Endothelial cell of umbilical vein (primary cell): ENCODE measurements at regions not wholly inside any gene's neighbourhood (a gene's known extent, or its start where the extent isn't known, plus 50 kb on each side); places are given as distances from the start of the nearest gene placed in this dataset.

Experiments
- BruUV-seq: library from RNA; stranded (reverse); fragments of 400-500 nt; replicated peaks from 2 replicates; lab custom pipeline; 2021; lab: Mats Ljungman, UMichigan
- CTCF ChIA-PET: fragments of 300-600, 350-600 bp; sonication (Branson Sonifier 250); formaldehyde crosslinking; loops from one replicate; lab custom pipeline; 2021; ENCODE audit warnings: antibody characterized with exemption, inconsistent platforms; lab: Charles Lee
- POLR2A ChIA-PET: fragments of 300-600, 350-600 bp; sonication (Branson Sonifier 250); formaldehyde crosslinking; loops from one replicate; lab custom pipeline; 2021; ENCODE audit warnings: antibody characterized with exemption, inconsistent platforms; lab: Charles Lee
- DNase-seq: peaks from one replicate; pipeline ENCODE4 v3.0.0-alpha.2; 2011; ENCODE audit warnings: low read depth, low spot score
- FAIRE-seq: peaks from 2 replicates; lab custom pipeline; 2011; peaks lifted over from hg19 to GRCh38; lab: Jason Lieb, UNC
- H2AFZ ChIP-seq: 2 replicates; pipeline ENCODE4 v1.6.0; 2012; ENCODE audit warnings: low read depth, low read length, control low read depth, inconsistent platforms
- H3K27ac ChIP-seq: 2 replicates; pipeline ENCODE4 v1.5.1; 2011; ENCODE audit warnings: low read depth, mild to moderate bottlenecking, control low read depth, low read length, moderate library complexity; ENCODE audit not compliant: insufficient read depth
- H3K27me3 ChIP-seq, 2 experiments: 2 replicates each; pipeline versions ENCODE4 v1.6.0 to v1.6.1; 2011; ENCODE audit warnings: low read length in 2 of 2, mixed read lengths in 1 of 2; ENCODE audit not compliant: control insufficient read depth in 2 of 2, insufficient read depth in 2 of 2
- H3K36me3 ChIP-seq, 2 experiments: 2 replicates in 1 of 2; 3 replicates in 1 of 2; pipeline ENCODE4 v1.5.1; 2011; ENCODE audit warnings: low read length in 2 of 2, mild to moderate bottlenecking in 1 of 2, moderate library complexity in 1 of 2; ENCODE audit not compliant: control insufficient read depth in 2 of 2, insufficient read depth in 2 of 2; ENCODE audit errors: extremely low read depth in 1 of 2
- H3K4me1 ChIP-seq: 3 replicates; pipeline ENCODE4 v1.5.1; 2011; ENCODE audit warnings: mild to moderate bottlenecking, low read length; ENCODE audit not compliant: control insufficient read depth, insufficient read depth; ENCODE audit errors: extremely low read depth
- H3K4me2 ChIP-seq: 2 replicates; pipeline ENCODE4 v1.6.1; 2011; ENCODE audit warnings: low read length, control low read depth, mixed read lengths; ENCODE audit not compliant: insufficient read depth
- H3K4me3 ChIP-seq, 3 experiments: fragments of 200-600 bp in 1 of 3; sonication (generic), shearing (Covaris generic) in 1 of 3; replicated peaks in 1 of 3; 2 replicates each; pipeline ENCODE4 v1.5.1; 2011 to 2016; ENCODE audit warnings: control low read depth in 3 of 3, low read length in 3 of 3, mild to moderate bottlenecking in 2 of 3, inconsistent platforms in 1 of 3, low read depth in 1 of 3, moderate library complexity in 1 of 3; ENCODE audit not compliant: insufficient read depth in 1 of 3
- H3K79me2 ChIP-seq: 2 replicates; pipeline ENCODE4 v1.6.0; 2012; ENCODE audit warnings: low read length, inconsistent platforms; ENCODE audit not compliant: control insufficient read depth, insufficient read depth
- H3K9ac ChIP-seq: replicated peaks from 2 replicates; pipeline ENCODE3; 2011; ENCODE audit warnings: low read length, control low read depth; ENCODE audit not compliant: insufficient read depth; ENCODE audit errors: extremely low read depth
- H3K9me1 ChIP-seq: replicated peaks from 3 replicates; pipeline ENCODE4 v1.6.0; 2011; ENCODE audit warnings: mild to moderate bottlenecking, low read length; ENCODE audit not compliant: control insufficient read depth, insufficient read depth; ENCODE audit errors: extremely low read depth
- H3K9me3 ChIP-seq: replicated peaks from 2 replicates; pipeline ENCODE4 v1.5.1; 2012; ENCODE audit warnings: low read length, inconsistent platforms; ENCODE audit not compliant: control insufficient read depth, insufficient read depth
- H4K20me1 ChIP-seq: replicated peaks from 2 replicates; pipeline ENCODE3; 2011; ENCODE audit warnings: mild to moderate bottlenecking, low read length; ENCODE audit not compliant: control insufficient read depth, insufficient read depth; ENCODE audit errors: extremely low read depth
- CTCF ChIP-seq, 2 donors: IDR thresholded peaks; 1 replicate in 1 of 2; 2 replicates in 1 of 2; pipeline ENCODE4 v1.5.1; 2011; ENCODE audit warnings: low read length in 2 of 2, mild to moderate bottlenecking in 2 of 2, moderate library complexity in 2 of 2, control low read depth in 1 of 2, inconsistent platforms in 1 of 2, low read depth in 1 of 2; ENCODE audit not compliant: insufficient read depth in 1 of 2; ENCODE audit errors: extremely low read depth in 1 of 2
- EZH2 ChIP-seq: IDR thresholded peaks from 2 replicates; pipeline ENCODE4 v1.6.1; 2012; ENCODE audit warnings: borderline replicate concordance, low read depth, mild to moderate bottlenecking, moderate library complexity, low read length, inconsistent platforms; ENCODE audit not compliant: severe bottlenecking
- FOS ChIP-seq: IDR thresholded peaks from 2 replicates; pipeline ENCODE4 v1.6.1; 2011; ENCODE audit warnings: mild to moderate bottlenecking, low read length, moderate library complexity, borderline replicate concordance; ENCODE audit not compliant: insufficient read depth
- GATA2 ChIP-seq: IDR thresholded peaks from 2 replicates; pipeline ENCODE4 v1.7.0; 2011; ENCODE audit warnings: low read depth, mild to moderate bottlenecking, moderate library complexity, mixed read lengths, low read length; ENCODE audit not compliant: insufficient read length, insufficient read depth
- JUN ChIP-seq: IDR thresholded peaks from 2 replicates; pipeline ENCODE4 v1.6.1; 2011; ENCODE audit warnings: borderline replicate concordance, low read depth; ENCODE audit not compliant: insufficient read length, insufficient read depth
- MAX ChIP-seq: IDR thresholded peaks from 2 replicates; pipeline ENCODE4 v1.6.1; 2011; ENCODE audit not compliant: insufficient read depth, insufficient read length
- MYC ChIP-seq: IDR thresholded peaks from one replicate; pipeline ENCODE4 v1.6.1; 2011; ENCODE audit warnings: mild to moderate bottlenecking, low read depth, low read length
- POLR2A ChIP-seq: IDR thresholded peaks from 2 replicates; pipeline ENCODE4 v1.6.1; 2012; ENCODE audit warnings: low read depth, mild to moderate bottlenecking, control low read depth, low read length
- POLR2AphosphoS5 ChIP-seq: IDR thresholded peaks from 2 replicates; pipeline ENCODE4 v1.6.1; 2012; ENCODE audit warnings: low read depth, mild to moderate bottlenecking, control low read depth, low read length, moderate library complexity; ENCODE audit not compliant: insufficient read depth
- dilution Hi-C: fragments of 300-500 bp; cut with MboI; formaldehyde crosslinking; loops from one replicate; pipeline ENCODE4 v1.15.0; 2019; ENCODE audit warnings: low sequenced_read_pairs; ENCODE audit not compliant: extremely low pct_ligation_motif_present
- intact Hi-C: fragments of 100-400 bp; cut with micrococcal nuclease; formaldehyde crosslinking; loops from one replicate; pipeline ENCODE4 v1.10.0; 2022

GRCh38 chr5:39898731-39899130 lies 474.0 kb upstream of the DAB2 start:
- Histone ChIP-seq H3K9me1 (no peaks in the 10 kb centered on the region), H3K9ac (no peak overlapping the region), H3K79me2 (no peaks in the 10 kb centered on the region), H3K27me3 (no peaks in the 10 kb centered on the region), H3K4me3 (no peak overlapping the region), H3K9me3 (no peaks in the 10 kb centered on the region), H3K4me1 (peaks cover 5% of the 10 kb centered on the region), H3K27ac (no peak overlapping the region), H4K20me1 (no peaks in the 10 kb centered on the region), H3K36me3 (no peaks in the 10 kb centered on the region), H2AFZ (no peak overlapping the region), H3K4me2 (no peak overlapping the region)
- BruUV-seq, result no TSS peak
- no peak for TF ChIP-seq FOS
- TF ChIP-seq JUN, result no peak
- no peak for TF ChIP-seq GATA2
- no peak for TF ChIP-seq MAX
- TF ChIP-seq EZH2, result no peak
- no peak for TF ChIP-seq MYC
- no peak for TF ChIP-seq CTCF (IDR thresholded peaks at IDR 0.05; ENCODE audit: extremely low read depth in 1 of 2, insufficient read depth in 1 of 2, low read depth in 1 of 2, low read length in 2 of 2)
- TF ChIP-seq POLR2A, result no peak
- no peak for TF ChIP-seq POLR2AphosphoS5
- dilution Hi-C loops (no loop called here), intact Hi-C loops (no loop called here)
- POLR2A ChIA-PET, result no interaction called here
- CTCF ChIA-PET, result no interaction called here
- DNase-seq (no peak), FAIRE-seq (no peak)
